ENCODE measurements at regions not wholly inside any gene's neighbourhood (a gene's known extent, or its start where the extent isn't known, plus 50 kb on each side); places are given as distances from the start of the nearest gene placed in this dataset.

DNA sequence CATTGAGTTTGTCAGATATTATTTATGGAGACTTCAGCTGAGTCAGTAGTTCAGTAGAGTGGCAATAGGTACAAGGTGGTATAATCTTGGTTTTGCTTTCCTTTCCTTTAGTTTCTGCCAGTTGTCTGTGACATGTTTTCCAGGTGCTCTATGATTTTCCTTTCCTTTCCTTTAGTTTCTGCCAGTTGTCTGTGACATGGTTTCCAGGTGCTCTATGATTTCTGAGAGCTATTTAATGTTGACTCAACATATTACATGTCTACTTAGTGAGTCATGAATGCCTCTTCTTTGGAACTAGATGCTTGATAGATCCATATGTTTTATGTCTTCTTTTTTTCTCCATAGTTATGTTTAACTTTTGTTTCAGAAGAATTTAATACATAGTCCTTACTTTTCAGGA lies 186.4 kb upstream of the DEFB112 start:
- DNase-seq = no peak

DNA sequence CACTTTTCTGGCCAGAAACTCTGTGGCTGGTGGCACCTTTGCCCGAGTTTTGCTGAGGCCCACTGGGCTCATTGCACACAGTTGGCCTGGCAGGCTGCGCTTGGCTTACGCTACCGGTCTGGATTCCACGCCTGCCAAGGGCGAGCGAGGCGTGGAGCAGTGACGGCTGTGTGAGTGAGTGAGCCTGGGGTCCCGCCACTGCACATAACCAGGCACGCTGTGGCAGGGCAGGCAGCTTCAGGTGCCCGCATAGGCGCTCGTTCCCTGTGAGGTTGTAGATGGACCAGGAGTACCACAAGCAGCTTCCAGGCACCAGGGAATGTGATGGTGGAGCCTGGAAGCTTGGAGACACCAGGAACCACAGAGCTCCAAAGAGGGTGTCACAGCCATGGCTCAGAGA lies 190.1 kb upstream of the DEFB112 start:
- no peak for DNase-seq

DNA sequence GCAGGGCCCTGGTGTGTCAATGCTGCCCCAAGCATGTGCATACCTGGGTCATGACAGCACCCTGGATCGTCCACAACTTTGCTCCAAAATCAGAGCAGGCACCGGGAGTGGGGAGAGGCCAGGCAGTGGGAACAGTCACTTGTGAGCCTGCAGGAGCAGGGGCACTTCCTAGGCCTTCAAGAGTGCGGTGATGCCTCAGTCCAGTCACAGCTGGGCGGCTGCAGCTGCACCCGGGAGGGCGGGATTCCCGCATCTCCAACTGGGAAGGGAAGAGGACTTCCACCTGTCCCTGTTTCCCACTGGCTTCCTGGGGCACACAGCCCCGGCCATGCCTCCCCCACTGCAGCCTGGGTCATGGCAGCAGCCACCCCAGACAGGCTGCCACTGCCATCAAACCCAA lies 191.3 kb upstream of the DEFB112 start:
- no peak for DNase-seq

DNA sequence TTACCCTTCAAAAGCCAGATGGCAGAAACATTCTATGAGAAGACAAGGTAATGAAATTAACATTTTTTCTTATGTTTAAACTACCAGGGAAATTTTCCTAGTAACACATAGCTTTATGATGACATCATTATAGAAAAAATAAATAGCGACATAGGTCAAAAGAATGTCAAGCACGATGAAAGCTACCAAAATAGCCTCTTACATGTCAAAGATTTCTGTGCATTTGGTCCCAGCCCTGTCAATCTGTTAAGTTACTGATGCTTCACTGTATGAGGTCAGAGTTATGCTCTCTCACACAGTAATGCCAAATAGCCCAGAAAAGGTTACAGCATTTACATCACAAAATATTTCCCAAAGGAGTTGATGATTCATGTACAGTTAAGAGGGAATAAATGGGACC lies 199.8 kb upstream of the DEFB112 start:
- DNase-seq = no peak

DNA sequence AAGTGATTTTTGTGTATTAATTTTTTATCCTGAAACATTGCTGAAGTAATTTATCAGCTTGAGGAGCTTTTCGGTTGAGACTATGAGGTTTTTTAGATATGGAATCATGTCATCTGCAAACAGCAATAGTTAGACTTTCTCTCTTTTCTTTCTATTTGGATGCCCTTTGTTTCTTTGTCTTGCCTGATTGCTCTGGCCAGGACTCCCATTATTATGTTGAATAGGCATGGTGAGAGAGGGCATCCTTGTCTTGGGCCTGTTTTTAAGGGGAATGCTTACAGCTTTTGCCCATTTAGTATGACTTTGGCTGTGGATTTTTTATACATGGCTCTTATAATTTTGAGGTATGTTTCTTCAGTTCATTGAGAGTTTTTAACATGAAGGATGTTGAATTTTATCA lies 207.6 kb upstream of the DEFB112 start:
- DNase-seq = no peak

DNA sequence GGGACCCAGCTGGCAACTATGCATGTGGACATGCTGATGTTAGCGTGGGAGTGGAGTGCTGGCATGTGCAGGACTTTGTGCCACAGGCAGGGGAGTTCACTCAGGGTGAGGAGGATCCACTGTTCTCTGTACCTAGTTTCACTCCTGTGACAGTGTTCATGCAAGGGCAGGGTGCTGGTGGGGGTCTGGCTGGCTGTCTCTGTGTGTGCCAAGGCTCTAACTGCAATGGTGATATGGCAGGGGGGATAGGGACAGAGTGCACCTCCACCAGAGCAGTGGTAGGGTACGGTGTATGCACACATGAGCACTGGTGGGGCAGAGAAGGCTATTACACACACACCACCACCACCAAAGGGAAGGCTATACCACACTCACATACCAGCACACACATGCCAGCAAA lies 210.2 kb upstream of the DEFB112 start:
- DNase-seq = no peak

DNA sequence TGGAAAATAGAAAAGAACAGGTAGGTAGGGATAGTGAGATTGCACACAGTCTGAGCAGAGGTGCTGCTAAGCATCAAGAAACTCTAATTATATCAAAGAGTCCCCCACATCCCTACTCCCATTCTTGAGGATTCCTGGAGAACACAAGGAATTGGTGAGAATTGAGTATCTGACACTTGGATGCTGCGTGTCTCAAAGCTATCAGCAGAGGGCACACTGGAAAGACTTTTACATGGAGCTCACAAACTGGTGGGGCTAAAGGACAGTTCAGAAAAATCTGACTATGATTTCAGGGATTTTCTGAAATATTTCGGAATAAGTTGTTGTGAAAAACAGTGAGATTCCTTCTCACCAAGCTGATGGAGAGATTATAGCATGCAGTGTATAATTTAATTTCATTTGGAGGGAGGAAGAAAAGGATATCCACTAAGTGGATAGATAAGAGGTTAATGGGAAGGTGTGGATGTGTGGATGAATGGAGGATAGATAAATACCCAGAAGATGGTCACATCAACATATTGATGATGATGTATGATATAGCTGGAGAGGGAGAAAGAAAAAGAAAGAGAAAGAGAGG lies 215.4 kb upstream of the DEFB112 start:
- DNase-seq = no peak

DNA sequence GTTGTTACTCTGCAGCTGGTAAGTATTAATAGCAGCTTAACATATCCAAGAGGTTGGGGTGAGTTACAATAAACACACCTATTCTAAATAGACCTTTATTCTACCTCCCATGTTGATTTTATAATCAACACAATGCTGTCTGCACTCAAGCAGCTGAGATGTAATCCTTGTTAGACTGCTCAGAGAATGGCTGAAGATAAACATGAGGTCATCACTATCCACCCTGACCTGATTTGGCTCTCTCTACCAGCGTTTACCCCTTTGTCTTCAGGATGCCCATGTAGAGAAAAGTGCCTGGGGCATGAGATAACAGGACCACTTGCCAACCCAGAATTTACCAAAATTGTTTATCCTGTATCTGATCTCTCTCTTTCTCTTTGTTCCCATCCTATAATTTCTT lies 220.7 kb upstream of the DEFB112 start:
- DNase-seq = no peak

DNA sequence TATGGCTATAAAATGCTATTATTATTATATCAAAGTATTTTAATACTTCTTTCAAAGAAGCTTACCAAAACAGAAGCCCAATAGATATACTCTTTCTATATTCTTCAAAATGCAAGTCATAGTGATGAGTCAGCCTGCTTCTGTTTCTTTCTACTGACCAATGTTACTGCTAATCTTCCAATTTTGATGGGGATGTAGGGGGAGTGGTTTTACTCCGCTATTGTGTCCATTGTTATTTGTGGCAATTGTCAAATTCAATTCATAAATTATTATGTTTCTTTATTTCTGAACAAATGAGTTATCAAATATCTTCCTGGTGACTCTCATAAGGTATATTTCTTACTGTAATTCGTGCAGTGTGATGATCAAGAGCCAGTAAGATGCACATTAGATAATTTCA lies 221.5 kb upstream of the DEFB112 start:
- no peak for DNase-seq

DNA sequence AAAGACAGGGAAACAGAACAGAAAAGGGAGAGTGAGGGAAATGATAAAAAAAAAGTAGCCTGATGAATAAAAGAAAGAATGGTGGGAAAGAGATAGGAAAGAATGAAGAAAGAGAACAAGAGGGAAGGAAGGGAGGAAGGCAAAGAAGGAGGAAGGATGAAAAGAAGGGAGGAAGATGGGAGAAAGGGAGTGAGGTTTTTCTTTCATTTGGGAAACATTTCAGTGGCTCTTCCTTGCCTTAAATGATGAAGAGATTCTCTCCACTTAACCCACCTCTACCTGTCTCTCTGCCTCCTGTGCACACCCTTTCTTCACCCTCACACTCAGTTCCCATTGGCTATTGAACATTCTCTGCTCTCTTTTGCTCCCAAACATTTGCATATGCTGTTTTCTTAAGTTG lies 222.1 kb upstream of the DEFB112 start:
- DNase-seq = no peak

DNA sequence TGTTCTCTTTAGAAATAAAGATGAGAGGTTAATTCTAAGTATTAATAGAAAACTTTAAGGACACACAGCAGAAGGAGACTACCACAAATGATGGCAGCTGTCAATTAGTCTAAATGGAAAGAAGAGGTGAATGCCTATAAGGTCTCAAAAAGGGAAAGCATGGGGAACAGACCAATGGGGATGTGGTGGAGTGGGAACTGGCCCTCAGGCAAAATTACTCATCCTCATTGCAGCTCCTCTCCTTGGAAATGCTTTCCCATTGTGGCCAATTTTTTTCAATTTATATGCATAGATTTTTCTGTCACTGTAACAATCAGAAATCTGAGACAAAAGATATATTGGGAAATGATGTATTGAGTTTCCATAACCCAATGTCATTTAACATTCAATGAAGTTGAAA lies 222.9 kb upstream of the DEFB112 start:
- DNase-seq = no peak

DNA sequence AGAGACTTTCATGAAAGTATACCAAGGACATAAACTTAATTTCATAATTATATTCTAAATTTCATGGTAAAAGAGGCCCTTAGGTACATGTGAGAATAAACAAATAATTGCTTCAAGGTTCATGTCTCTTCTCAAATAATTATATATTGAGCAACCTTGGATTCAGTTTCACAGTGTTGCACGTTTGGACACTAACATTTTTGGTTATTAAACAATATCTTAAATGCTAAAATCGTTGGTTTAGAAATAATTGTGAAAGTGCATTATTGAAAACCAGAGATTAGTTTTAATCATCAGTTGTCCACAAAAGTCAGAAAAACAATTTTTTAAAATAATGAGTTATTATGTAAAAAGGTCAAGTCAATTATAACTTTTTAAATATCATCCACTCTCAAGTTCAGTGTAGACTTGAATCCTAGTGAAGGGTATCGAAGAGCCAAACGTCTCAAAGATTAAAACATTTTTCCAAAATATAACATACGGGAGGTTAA lies 227.1 kb upstream of the DEFB112 start:
- DNase-seq = no peak

DNA sequence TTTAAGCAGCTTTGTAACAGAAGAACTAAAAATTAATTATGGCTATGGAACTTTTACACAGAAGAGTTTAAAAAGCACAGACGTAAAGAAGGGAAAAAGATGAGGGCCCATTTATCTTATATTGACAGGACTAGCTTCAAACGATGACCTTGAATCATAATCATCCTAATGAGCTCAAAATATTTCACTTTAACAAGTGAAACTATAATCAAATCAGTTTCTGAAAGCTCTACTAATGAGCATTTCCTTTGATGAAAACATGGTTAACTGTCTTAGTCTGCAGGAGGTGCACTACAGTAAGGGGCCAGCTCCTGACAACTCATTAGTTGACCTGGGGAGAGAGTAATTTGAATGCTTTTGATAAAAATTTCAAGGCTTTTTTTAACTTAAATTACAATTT lies 228.0 kb upstream of the DEFB112 start:
- no peak for DNase-seq

DNA sequence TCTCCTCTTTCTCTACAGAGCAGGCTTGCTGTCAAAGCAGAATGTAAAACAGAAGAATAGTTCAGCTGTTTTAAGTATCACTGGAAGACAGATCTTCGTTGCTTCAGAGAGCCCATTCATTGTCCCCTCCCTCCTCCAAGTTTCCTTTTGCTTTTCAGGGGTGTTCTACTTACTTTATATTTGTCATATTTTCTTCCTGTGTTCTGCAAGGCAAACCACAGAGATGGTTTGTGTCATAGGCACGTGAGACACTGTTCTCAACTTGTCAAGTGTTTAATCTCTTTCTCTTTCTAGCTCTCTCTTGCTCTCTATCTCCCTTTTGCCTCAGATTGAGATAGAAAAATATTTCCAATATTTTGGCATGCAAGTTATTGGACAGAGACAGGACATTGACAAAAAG lies 228.9 kb upstream of the DEFB112 start:
- DNase-seq = no peak

DNA sequence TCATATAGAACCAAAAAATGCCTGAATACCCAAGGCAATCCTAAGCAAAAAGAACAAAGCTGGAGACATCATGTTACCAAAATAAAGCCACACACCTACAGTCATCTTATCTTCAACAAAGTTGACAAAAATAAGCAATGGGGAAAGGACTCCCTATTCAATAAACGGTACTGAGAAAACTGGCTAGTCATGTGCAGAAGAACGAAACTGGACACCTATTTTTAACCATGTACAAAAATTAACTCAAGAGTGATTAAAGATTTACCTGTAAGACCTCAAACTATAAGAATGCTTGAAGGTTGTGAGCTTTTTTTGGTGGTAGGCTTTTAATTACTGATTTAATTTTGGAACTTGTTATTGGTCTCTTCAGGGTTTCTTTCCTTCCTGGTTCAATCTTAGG lies 236.0 kb upstream of the DEFB112 start:
- DNase-seq = no peak

DNA sequence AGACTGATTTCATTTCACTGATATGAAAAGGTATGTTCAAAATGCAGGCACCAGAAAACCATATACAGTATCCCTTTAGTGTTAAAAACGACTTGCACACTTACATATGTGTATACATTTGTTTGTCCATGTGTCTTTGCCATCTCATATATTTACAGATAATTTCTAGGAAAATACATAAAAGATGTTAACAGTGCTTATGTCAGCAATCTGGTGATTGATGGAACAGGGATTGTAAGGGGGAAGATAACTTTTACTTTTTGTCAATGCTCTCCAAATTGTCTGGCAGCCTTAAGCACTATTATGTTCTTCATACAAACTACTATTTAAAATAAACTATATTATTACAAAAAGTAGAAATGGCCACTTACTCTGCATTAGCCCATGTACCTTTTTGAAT lies 238.5 kb upstream of the DEFB112 start:
- DNase-seq = no peak

DNA sequence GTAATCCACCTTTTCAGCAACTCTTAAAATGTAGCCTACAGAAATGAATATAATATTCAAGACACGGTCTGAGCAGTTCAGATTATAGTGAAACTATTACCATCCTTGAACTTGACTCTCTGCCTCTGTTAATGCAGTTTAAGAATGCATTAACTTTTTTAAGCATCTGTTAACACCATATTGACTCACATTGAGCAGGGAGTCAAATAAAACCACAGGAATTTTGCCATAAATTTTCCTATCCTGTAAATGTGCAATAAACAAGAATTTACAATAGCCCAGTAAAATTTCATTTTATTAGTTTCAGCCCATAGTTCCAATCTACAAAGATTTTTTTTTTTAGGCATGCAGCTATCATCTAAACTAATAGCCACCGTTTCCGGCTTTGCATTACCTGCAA lies 239.2 kb upstream of the DEFB112 start:
- DNase-seq = no peak

DNA sequence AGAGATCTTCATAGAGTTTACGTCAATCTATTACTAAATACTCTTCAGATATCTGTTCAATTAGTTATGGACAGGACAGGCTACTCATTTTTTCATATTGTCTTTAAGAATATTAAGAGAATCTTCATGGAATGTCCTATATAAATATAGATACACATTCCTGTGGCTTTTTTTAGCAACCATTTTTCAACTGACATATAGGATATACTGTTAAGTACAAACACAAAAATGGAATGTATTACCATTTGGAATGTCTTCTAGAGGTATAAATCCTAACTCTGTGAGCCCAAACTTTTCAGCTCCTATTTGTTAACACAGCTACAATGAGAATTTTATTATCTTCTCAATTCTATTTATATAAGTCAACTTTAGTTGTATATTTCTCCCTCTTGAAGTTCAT lies 239.6 kb upstream of the DEFB112 start:
- no peak for DNase-seq

DNA sequence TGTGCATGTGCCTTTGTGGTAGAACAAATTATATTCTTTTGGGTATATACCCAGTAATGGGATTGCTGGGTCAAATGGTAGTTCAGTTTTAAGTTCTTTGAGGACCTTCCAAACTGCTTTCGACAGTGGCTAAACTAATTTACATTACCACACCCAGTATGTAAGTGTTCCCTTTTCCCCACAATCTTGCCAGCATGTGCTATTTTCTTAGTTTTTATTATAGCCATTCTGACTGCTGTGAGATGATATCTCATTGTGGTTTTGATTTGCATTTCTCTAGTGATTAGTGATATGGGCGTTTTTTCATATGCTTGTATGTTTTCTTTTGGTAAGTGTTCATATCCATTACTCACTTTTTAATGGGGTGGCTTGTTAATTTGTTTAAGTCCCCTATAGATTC lies 251.6 kb upstream of the DEFB112 start:
- no peak for DNase-seq

DNA sequence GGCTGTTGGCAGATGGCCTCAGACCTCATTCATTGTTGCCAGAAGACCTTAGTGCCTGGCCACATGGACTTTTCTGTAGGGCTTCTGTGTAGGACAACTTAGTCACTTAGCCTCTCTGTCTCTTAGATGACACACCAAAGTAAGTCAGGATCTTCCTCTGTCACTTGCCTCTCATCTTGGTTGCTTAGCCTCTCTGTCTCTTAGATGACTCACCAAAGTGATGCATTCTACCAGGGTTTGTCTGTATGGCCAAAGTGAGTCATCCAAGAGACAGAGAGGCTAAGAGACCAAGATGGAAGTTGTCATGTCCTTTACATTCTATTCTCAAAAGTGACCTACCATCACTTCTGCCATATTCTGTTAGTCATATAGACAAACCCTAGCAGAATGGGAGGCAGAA lies 255.9 kb upstream of the DEFB112 start:
- DNase-seq = no peak

DNA sequence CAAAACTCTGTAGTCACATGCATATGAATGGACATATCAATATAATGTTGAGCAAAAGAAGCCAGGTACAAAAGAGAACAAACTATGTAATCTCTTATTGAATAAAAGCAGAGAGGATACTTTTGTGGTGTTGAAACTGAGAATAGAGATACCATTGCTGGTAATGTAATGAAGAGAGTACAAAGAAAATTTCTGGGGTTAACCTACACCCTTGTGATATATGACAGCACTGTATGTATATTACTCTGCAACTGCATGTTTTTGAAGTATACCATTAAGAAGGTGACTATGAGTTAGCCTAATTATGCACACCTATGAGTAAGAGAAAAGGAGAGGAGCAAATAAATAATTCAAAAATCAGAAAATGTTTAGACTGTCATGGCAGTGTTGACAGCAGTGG lies 268.8 kb upstream of the DEFB112 start:
- no peak for DNase-seq

DNA sequence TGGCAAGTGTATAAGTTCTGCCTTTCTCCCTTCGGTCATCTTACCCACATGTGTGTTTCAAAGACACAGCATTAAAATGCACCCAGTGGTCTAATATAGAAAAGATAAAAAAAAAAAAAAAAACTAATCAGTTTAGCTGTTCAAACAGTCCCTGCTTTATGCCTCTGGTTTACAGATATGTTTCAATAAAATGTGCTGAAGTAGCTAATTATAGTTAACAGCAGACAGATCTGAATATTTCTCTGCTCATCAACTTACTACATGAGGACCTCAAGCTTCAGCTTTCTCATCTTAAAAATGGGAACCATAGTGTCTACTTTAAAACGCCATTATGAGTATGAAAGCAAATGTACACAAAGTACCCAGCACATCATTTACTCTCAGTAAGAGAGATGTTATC lies 280.6 kb upstream of the DEFB112 start:
- no peak for DNase-seq

DNA sequence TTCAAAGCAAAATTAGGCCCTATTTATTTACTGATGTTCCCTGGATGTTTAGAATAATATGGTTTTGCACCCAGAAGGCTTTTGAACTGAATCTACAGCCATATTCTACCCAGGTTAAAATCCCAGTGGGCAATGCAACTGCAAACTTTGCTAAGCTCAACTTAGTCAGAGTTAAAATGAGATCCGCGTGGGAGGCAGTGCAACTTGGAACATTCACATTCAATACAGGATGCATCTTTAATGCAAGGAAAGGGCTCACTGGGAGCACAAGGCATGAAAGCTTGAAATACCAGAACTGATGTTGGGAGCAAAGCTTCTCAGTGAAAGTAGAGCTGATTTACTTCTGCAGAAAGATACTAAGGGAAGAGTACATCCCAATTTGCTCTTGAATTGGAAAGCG lies 281.2 kb upstream of the DEFB112 start:
- no peak for DNase-seq

DNA sequence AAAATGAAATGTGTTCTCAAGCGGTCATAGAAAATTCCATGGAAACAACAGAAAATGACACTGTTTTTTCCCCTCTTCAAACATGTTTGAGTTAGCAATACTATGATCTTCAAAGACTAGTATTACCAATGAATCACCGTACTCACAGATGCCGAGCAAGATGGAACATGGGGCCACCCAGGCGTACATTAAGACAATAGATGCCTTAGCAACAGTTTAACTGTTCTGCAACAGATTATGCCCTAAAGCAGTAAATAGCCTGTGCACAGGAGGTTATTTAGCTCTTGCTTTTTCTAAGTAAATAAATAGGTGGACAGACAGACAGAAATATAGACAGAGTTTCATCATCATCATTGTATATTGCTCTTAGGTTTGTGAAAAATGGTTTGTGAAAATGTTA lies 284.0 kb upstream of the DEFB112 start:
- no peak for DNase-seq

DNA sequence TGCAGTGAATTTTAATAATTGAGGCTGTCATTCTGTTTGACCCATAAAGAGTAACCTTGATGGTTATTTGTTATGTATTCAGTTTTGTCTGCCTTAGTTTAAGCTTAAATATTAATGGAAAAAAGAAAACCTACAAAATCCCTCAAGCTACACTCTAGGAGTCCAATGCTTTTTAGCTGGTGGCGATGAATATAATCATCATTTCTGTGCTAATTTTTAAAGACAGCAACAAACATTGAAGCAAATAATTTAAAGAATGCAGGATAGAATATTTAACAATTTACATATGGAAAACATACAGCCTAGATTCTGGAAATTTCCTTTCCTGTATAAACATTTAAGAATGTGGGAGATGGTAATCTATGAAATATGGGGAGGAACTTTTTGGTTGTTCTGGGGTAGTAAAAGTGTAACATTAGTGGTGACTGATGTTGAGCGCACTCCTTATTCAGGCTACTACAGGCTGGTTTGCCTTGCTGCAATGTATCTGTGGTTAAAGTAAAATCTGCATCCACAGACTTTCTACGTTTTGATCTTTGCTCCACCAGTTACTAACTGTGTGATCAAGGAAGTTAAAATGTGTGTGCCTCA lies 287.9 kb upstream of the DEFB112 start:
- DNase-seq = no peak

All from dermis blood vessel endothelial cell (primary cell).